GM12875 (cell line): ENCODE measurements at regions not wholly inside any gene's neighbourhood (a gene's known extent, or its start where the extent isn't known, plus 50 kb on each side); places are given as distances from the start of the nearest gene placed in this dataset.
A peak's percentile ranks its signal among the peaks of the same experiment; 100 is the strongest.

Experiments
- H3K4me3 ChIP-seq: one replicate; pipeline ENCODE4 v1.5.1; 2011; ENCODE audit warnings: low read depth, low read length, control low read depth
- CTCF ChIP-seq: IDR thresholded peaks from 2 replicates; pipeline ENCODE4 v1.5.1; 2011; ENCODE audit warnings: low read depth, mild to moderate bottlenecking, control low read depth, inconsistent platforms, low read length, moderate library complexity, borderline replicate concordance; ENCODE audit not compliant: insufficient read depth

- no peak overlapping the region for H3K4me3 ChIP-seq
- TF ChIP-seq CTCF, result no peak
These were observed 194.8 kb downstream of the TFCP2L1 start for GRCh38 chr2:121090088-121090715.

GRCh38 chr2:121092095-121092494, 192.9 kb downstream of the TFCP2L1 start:
- H3K4me3 ChIP-seq, result no peak overlapping the region
- TF ChIP-seq CTCF, result no peak

- no peak overlapping the region for H3K4me3 ChIP-seq
- TF ChIP-seq CTCF, result no peak
These were observed 191.3 kb downstream of the TFCP2L1 start for GRCh38 chr2:121093692-121094091.

GRCh38 chr2:121094101-121094500, 190.9 kb downstream of the TFCP2L1 start:
- TF ChIP-seq CTCF, result no peak
- no peak overlapping the region for H3K4me3 ChIP-seq

- H3K4me3 ChIP-seq, result no peak overlapping the region
- TF ChIP-seq CTCF, result no peak
These were observed 190.2 kb downstream of the TFCP2L1 start for GRCh38 chr2:121094845-121095244.

GRCh38 chr2:121095257-121096080, 189.5 kb downstream of the TFCP2L1 start:
- no peak overlapping the region for H3K4me3 ChIP-seq
- TF ChIP-seq CTCF, result peak; percentile 74

GRCh38 chr2:121096611-121097010, 188.4 kb downstream of the TFCP2L1 start:
- no peak for TF ChIP-seq CTCF
- H3K4me3 ChIP-seq, result no peak overlapping the region
